ENCODE measurements at regions not wholly inside any gene's neighbourhood (a gene's known extent, or its start where the extent isn't known, plus 50 kb on each side); places are given as distances from the start of the nearest gene placed in this dataset.

- H3K27ac ChIP-seq = peak overlapping the region in 4 of 10 donors; percentile 3 to 58 (median 27)
- no peak overlapping the region for H3K4me3 ChIP-seq
- H3K4me1 ChIP-seq = peaks cover 6 to 34% (median 15%) of the 10 kb centered on the region in 9 donors
- ATAC-seq = peak; percentile 39 to 83 (median 68)
- intact Hi-C loops (cut with DNase I) = loop anchor here in 1 of 10 donors (5.0 to 10.0 kb wide), 2 partner anchors 60 to 373 kb away; no protein-coding TSS in a partner anchor
- DNase-seq = peak; percentile 49 to 73
- TF ChIP-seq CTCF (IDR thresholded peaks at IDR 0.05) = no peak
- 32 to 36% methylated on average over 3 of the region's 3 CpGs for WGBS, 2 donors
- H3K27me3 ChIP-seq = peaks cover 0 to 26% (median 8%) of the 10 kb centered on the region in 7 donors
- no peaks in the 10 kb centered on the region for H3K9me3 ChIP-seq
- no peaks in the 10 kb centered on the region for H3K36me3 ChIP-seq
Observed at GRCh38 chr20:58025233-58025632, 203.2 kb downstream of the ANKRD60 start.

- Histone ChIP-seq H3K4me3 (no peak overlapping the region), H3K4me1 (peaks cover 9 to 44% (median 23%) of the 10 kb centered on the region in 9 donors), H3K27me3 (peaks cover 0 to 18% (median 3%) of the 10 kb centered on the region in 7 donors), H3K9me3 (no peaks in the 10 kb centered on the region), H3K36me3 (no peaks in the 10 kb centered on the region), H3K27ac (no peak overlapping the region)
- DNase-seq (no peak), ATAC-seq (peak in 1 of 8 donors; percentile 16)
- WGBS, 2 donors = 80 to 87% methylated on average over 9 of the region's 9 CpGs
- intact Hi-C loops (cut with DNase I) = loop anchor here in 1 of 10 donors (10.0 kb wide), 1 partner anchor 59 kb away; no protein-coding TSS in a partner anchor
- no peak for TF ChIP-seq CTCF (IDR thresholded peaks at IDR 0.05)
Observed at GRCh38 chr20:58024241-58024721, 204.2 kb downstream of the ANKRD60 start.

DNA sequence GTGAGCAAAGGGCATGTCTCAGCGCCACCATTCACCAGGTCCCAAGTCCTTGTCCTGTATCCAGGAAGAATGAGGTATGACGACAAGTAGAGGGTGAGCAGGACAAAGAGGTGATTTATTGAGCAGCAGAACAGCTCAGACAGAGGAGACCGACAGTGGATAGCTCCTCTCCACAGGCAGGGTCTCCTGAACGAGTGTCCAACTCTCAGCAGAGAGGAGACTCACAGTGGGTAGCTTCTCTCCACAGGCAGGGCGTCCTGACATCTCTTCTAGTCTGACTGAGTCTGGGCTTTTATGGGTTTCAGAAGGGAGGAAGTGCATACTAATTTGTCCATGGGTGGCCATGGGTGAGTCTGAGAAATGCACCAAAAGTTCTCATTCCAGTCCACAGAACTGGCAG is 204.7 kb downstream of the ANKRD60 start:
- DNase-seq (no peak), ATAC-seq (no peak)
- H3K4me1 ChIP-seq = peaks cover 9 to 48% (median 23%) of the 10 kb centered on the region in 9 donors
- WGBS, 2 donors = 83 to 91% methylated on average over 5 of the region's 5 CpGs
- TF ChIP-seq CTCF (IDR thresholded peaks at IDR 0.05) = no peak
- intact Hi-C loops (cut with DNase I) = loop anchor here in 1 of 10 donors (10.0 kb wide), 1 partner anchor 59 kb away; no protein-coding TSS in a partner anchor
- H3K9me3 ChIP-seq = no peaks in the 10 kb centered on the region
- H3K27me3 ChIP-seq = peaks cover 0 to 13% (median 0%) of the 10 kb centered on the region in 7 donors
- no peak overlapping the region for H3K4me3 ChIP-seq
- H3K36me3 ChIP-seq = no peaks in the 10 kb centered on the region
- H3K27ac ChIP-seq = no peak overlapping the region

- Histone ChIP-seq H3K4me3 (no peak overlapping the region), H3K27me3 (peaks cover 0 to 10% (median 0%) of the 10 kb centered on the region in 7 donors), H3K4me1 (peaks cover 9 to 48% (median 23%) of the 10 kb centered on the region in 9 donors), H3K36me3 (no peaks in the 10 kb centered on the region), H3K27ac (no peak overlapping the region), H3K9me3 (no peaks in the 10 kb centered on the region)
- no peak for ATAC-seq
- no peak for TF ChIP-seq CTCF (IDR thresholded peaks at IDR 0.05)
- 83 to 94% methylated on average over 9 of the region's 9 CpGs for WGBS, 2 donors
- intact Hi-C loops (cut with DNase I) = loop anchor here in 1 of 10 donors (10.0 kb wide), 1 partner anchor 59 kb away; no protein-coding TSS in a partner anchor
- no peak for DNase-seq
Observed at GRCh38 chr20:58023346-58023745, 205.1 kb downstream of the ANKRD60 start.

Data from heart right ventricle (tissue), 16 donors.